ENCODE measurements at regions not wholly inside any gene's neighbourhood (a gene's known extent, or its start where the extent isn't known, plus 50 kb on each side); places are given as distances from the start of the nearest gene placed in this dataset.

- ATAC-seq (ENCODE audit: low FRiP score) = no peak
These were observed 560.0 kb downstream of the BRINP1 start for GRCh38 chr9:118809160-118809625.

GRCh38 chr9:118829334-118829733 lies 539.9 kb downstream of the BRINP1 start:
- TF ChIP-seq, protein P1, sequence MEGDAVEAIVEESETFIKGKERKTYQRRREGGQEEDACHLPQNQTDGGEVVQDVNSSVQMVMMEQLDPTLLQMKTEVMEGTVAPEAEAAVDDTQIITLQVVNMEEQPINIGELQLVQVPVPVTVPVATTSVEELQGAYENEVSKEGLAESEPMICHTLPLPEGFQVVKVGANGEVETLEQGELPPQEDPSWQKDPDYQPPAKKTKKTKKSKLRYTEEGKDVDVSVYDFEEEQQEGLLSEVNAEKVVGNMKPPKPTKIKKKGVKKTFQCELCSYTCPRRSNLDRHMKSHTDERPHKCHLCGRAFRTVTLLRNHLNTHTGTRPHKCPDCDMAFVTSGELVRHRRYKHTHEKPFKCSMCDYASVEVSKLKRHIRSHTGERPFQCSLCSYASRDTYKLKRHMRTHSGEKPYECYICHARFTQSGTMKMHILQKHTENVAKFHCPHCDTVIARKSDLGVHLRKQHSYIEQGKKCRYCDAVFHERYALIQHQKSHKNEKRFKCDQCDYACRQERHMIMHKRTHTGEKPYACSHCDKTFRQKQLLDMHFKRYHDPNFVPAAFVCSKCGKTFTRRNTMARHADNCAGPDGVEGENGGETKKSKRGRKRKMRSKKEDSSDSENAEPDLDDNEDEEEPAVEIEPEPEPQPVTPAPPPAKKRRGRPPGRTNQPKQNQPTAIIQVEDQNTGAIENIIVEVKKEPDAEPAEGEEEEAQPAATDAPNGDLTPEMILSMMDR (IDR thresholded peaks at IDR 0.05) = no peak
- DNase-seq (ENCODE audit: low spot score) = no peak
- ATAC-seq (ENCODE audit: low FRiP score) = no peak

More at GRCh38 chr9:118809160-118809625, 560.0 kb downstream of the BRINP1 start:
- DNase-seq (ENCODE audit: low spot score) = no peak
- TF ChIP-seq, protein P1 (IDR thresholded peaks at IDR 0.05) = no peak

DNA sequence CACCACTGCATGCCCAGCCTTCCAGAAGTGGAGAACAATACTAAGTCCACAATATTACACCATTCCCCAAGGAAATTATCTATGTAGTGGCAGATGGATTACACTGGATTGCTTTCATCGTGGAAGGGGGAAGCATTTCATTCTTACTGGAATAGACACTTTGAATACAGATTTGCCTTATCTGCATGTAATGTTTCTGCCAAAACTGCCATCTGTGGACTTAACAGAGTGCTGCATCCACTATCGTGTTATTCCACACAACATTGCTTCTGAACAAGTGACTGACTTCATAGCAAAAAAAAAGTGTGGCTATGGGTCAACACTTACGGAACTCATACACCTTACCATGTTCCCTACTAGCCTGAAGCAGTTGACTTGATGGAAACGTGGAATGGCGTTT lies 536.9 kb downstream of the BRINP1 start:
- DNase-seq (ENCODE audit: low spot score) = no peak

DNA sequence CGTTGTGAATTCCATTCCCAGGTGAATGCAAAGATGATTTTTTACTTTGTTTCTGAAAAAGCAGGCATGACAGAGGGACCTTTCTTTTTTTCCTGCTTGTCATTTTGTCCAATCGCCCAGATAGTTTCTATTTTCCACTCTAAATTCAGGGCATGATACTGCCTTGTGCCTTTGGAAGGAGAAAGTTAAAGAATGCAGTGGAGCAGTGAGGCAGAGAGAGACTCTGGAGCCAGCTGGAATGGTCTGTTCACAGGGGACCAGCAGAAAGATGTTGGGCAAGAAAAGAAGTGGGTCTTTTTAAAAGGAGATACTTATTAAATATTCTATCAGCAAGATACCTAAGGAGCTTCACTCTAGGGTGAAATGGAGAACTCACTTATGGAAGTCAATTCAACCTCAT lies 532.3 kb downstream of the BRINP1 start:
- TF ChIP-seq, protein P1 (IDR thresholded peaks at IDR 0.05) = no peak
- ATAC-seq (ENCODE audit: low FRiP score) (no peak), DNase-seq (ENCODE audit: low spot score) (no peak)

More for the DNA sequence above, 536.9 kb downstream of the BRINP1 start:
- ATAC-seq (ENCODE audit: low FRiP score) = no peak
- TF ChIP-seq, protein P1 (IDR thresholded peaks at IDR 0.05) = no peak

DNA sequence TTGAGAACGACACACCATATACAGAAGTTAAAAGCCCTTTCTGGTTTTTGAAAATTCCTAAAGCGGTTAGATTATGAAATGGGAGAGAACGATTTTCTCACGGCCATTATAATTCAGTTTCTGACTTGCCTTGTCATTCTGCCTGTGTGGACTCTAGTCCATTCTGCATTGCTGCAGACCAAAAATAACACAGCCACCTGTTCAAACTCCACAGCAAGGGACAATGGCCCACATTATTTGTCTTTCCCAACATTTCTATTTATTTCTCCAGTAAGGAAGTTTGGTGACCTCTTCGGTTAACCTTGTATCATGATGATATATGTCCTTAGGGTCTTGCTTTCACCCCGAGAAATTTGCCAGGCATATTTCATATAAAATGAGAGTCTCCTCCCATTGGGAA lies 497.7 kb downstream of the BRINP1 start:
- DNase-seq (ENCODE audit: low spot score) (no peak), ATAC-seq (ENCODE audit: low FRiP score) (no peak)
- TF ChIP-seq, protein P1 (IDR thresholded peaks at IDR 0.05) = no peak

DNA sequence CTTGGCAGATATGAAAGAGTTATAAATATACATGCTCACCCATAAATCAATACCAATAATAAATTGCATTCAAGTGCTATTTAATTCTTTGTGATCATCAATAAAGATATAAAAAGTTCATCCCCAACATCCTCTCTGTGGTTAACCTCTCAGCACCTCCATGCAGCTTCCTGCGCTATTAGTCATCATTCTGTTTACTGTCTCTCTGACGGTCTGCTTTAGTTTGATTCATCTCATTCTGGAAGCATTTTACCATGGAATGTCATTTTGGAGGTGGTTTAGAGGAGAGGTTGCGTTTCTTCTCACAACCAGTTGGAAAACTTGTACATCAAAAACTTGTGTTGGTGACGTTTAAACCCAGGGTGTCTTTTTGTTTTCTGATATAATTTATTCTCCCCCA lies 486.6 kb downstream of the BRINP1 start:
- ATAC-seq (ENCODE audit: low FRiP score) = no peak
- TF ChIP-seq, protein P1 (IDR thresholded peaks at IDR 0.05) = no peak
- DNase-seq (ENCODE audit: low spot score) = no peak

DNA sequence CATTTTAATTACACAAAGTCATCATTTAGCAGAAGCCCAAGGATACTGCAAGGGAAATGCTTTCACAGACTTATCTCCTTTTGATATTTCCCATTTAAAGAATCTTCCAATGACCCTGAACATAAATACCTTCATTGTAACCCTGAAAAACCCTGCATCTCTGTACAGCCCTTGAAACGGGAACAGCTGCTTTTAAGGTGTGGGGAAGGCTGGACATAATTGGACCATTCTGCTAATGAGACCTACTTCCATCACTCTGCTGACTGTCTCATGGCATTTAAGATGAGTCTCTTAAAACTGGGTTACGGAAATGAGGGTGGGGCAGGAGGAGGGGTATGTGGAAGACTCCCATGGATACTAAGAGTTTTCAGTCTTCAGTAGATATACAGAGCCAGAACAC lies 485.8 kb downstream of the BRINP1 start:
- TF ChIP-seq, protein P1 (IDR thresholded peaks at IDR 0.05) = no peak
- ATAC-seq (ENCODE audit: low FRiP score) = no peak

More for the DNA sequence above, 485.8 kb downstream of the BRINP1 start:
- no peak for DNase-seq (ENCODE audit: low spot score)

All from omental fat pad (tissue), 3 donors.